Gastroesophageal sphincter (tissue), 4 donors: ENCODE measurements at regions not wholly inside any gene's neighbourhood (a gene's known extent, or its start where the extent isn't known, plus 50 kb on each side); places are given as distances from the start of the nearest gene placed in this dataset.

Experiments used
- ATAC-seq: fragments of 150-250 bp; one replicate; pipeline ENCODE4 v1.9.1; 2016; ENCODE audit warnings: mild to moderate bottlenecking, moderate library complexity
- H3K27ac ChIP-seq, 4 donors: fragments of 200-600 bp; sonication (generic) in 3 of 4; 1 replicate in 3 of 4; 2 replicates in 1 of 4; pipeline ENCODE4 v1.5.1; 2016 to 2019
- H3K27me3 ChIP-seq: fragments of 200-600 bp; sonication (generic); one replicate; pipeline ENCODE4 v1.5.1; 2019
- H3K36me3 ChIP-seq, 2 donors: fragments of 200-600 bp; sonication (generic); one replicate each; pipeline ENCODE4 v1.5.1; 2019; ENCODE audit warnings: control low read depth in 1 of 2
- H3K4me1 ChIP-seq, 3 donors: fragments of 200-600 bp; sonication (generic); 1 replicate in 2 of 3; 2 replicates in 1 of 3; pipeline ENCODE4 v1.5.1; 2016 to 2019; ENCODE audit warnings: control low read depth in 2 of 3
- H3K4me3 ChIP-seq, 2 donors: fragments of 200-600 bp; sonication (generic); one replicate each; pipeline ENCODE4 v1.5.1; 2019; ENCODE audit warnings: mild to moderate bottlenecking in 1 of 2, moderate library complexity in 1 of 2
- H3K9me3 ChIP-seq, 3 donors: fragments of 200-600 bp; sonication (generic); one replicate each; pipeline ENCODE4 v1.5.1; 2017 to 2019; ENCODE audit warnings: control low read depth in 2 of 3
- CTCF ChIP-seq, 4 experiments: fragments of 200-600 bp in 2 of 4; fragments of 450-650 bp in 2 of 4; sonication (generic) in 1 of 4; IDR thresholded peaks; one replicate each; pipeline ENCODE4 v1.5.1; 2017 to 2019; ENCODE audit warnings: antibody characterized with exemption in 4 of 4, mild to moderate bottlenecking in 2 of 4, moderate library complexity in 2 of 4
- EP300 ChIP-seq: sonication (generic); formaldehyde crosslinking; IDR thresholded peaks from one replicate; pipeline ENCODE4 v1.6.1; 2017; ENCODE audit warnings: antibody characterized with exemption, mild to moderate bottlenecking
- POLR2A ChIP-seq, 2 donors: fragments of 450-650 bp; IDR thresholded peaks; one replicate each; pipeline ENCODE4 v1.6.1; 2017; ENCODE audit warnings: antibody characterized with exemption in 2 of 2, mild to moderate bottlenecking in 2 of 2, moderate library complexity in 1 of 2
- POLR2AphosphoS5 ChIP-seq: sonication (generic); formaldehyde crosslinking; IDR thresholded peaks from one replicate; pipeline ENCODE4 v1.6.1; 2017; ENCODE audit warnings: antibody characterized with exemption
- WGBS, 2 donors: methylation state at CpG; one replicate each; pipeline ENCODE4 v1.1.5; 2018; ENCODE audit warnings: low coverage in 1 of 2; 5-methylcytosine and 5-hydroxymethylcytosine counted together

DNA sequence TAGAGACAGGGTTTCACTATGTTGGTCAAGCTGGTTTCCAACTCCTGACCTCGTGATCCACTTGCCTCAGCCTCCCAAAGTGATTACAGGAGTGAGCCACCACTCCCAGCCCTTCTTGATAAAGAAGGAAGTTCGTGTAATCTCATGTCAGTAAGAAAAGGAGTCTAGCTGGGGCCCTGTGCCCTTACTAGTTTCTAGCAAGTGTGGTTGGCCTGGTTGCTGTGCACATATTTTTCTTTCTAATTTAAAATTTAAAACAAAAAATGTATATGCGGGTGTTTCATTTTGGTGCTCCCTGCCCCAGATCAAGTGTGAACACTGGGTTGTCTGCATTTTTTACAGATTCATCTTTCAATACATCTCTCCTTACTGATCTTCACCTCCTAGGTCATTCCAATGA is 770.8 kb upstream of the TENM4 start:
- no peak overlapping the region for H3K4me3 ChIP-seq
- no peak overlapping the region for H3K27ac ChIP-seq
- TF ChIP-seq EP300 (no peak), POLR2AphosphoS5 (no peak)
- no peaks in the 10 kb centered on the region for H3K36me3 ChIP-seq
- no peak for ATAC-seq
- H3K4me1 ChIP-seq = no peaks in the 10 kb centered on the region
- no peaks in the 10 kb centered on the region for H3K9me3 ChIP-seq
- WGBS, 2 donors = 51 to 56% methylated on average over 3 of the region's 3 CpGs
- peaks cover 7% of the 10 kb centered on the region for H3K27me3 ChIP-seq

DNA sequence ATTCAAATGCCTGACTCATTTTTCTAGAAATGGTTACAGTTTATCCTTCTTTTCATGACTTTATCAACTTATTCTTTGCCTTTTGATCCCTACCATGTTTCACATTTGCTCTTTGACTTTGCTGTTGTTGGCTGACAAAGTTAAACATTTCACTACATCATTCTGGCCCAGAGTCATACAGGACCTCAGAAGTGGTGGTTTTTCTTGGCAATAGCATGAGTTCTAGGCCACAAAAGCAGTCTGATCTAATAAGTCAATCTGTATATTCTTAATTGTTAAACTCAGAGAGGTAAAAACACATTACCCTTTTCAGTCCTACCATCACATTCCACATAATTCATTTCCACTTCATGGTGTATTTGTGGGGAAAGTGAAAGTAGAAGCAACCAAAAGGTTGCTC is 763.2 kb upstream of the TENM4 start:
- no peak for TF ChIP-seq POLR2AphosphoS5
- no peak for TF ChIP-seq POLR2A (IDR thresholded peaks at IDR 0.05)
- TF ChIP-seq EP300 = no peak
- no peak for TF ChIP-seq CTCF (IDR thresholded peaks at IDR 0.05)
- ATAC-seq = no peak
- Histone ChIP-seq H3K4me1 (no peaks in the 10 kb centered on the region), H3K9me3 (no peaks in the 10 kb centered on the region), H3K27me3 (no peaks in the 10 kb centered on the region), H3K36me3 (no peaks in the 10 kb centered on the region), H3K4me3 (no peak overlapping the region), H3K27ac (no peak overlapping the region)

GRCh38 chr11:80196932-80197554 is 756.2 kb upstream of the TENM4 start:
- no peak overlapping the region for H3K27ac ChIP-seq
- no peak for ATAC-seq
- WGBS, 2 donors = 75 to 94% methylated on average over 4 of the region's 4 CpGs
- H3K36me3 ChIP-seq = no peaks in the 10 kb centered on the region
- H3K9me3 ChIP-seq = no peaks in the 10 kb centered on the region
- no peak for TF ChIP-seq POLR2A (IDR thresholded peaks at IDR 0.05)
- TF ChIP-seq POLR2AphosphoS5 = no peak
- no peak for TF ChIP-seq EP300
- no peak overlapping the region for H3K4me3 ChIP-seq
- H3K27me3 ChIP-seq = no peaks in the 10 kb centered on the region
- no peaks in the 10 kb centered on the region for H3K4me1 ChIP-seq

GRCh38 chr11:80196041-80196440 is 755.2 kb upstream of the TENM4 start:
- Histone ChIP-seq H3K4me3 (no peak overlapping the region), H3K27ac (no peak overlapping the region), H3K9me3 (no peaks in the 10 kb centered on the region), H3K4me1 (no peaks in the 10 kb centered on the region), H3K36me3 (no peaks in the 10 kb centered on the region), H3K27me3 (no peaks in the 10 kb centered on the region)
- ATAC-seq = no peak
- no peak for TF ChIP-seq POLR2AphosphoS5
- no peak for TF ChIP-seq POLR2A (IDR thresholded peaks at IDR 0.05)
- TF ChIP-seq EP300 = no peak
- no peak for TF ChIP-seq CTCF (IDR thresholded peaks at IDR 0.05)

DNA sequence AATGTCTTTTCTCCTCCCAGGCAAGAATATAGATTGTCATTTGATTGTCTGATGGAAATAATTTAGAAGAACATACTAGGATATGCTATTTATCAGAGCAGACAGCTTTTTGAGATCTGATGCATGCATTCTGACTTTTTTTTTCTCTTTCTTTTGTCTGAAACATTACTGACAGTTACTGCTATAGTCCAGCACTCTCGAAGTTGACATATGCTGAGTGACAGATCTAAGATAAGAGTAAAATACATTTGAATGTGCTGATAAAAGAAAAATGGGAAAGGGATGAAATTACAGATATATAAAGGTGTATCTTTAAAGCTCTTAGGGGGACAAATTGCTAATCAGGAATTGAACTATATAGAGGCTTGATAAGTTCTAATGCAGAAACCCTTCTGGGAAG is 753.8 kb upstream of the TENM4 start:
- TF ChIP-seq EP300 (no peak), POLR2A (IDR thresholded peaks at IDR 0.05) (no peak), CTCF (IDR thresholded peaks at IDR 0.05) (no peak), POLR2AphosphoS5 (no peak)
- no peaks in the 10 kb centered on the region for H3K27me3 ChIP-seq
- H3K27ac ChIP-seq = no peak overlapping the region
- no peaks in the 10 kb centered on the region for H3K4me1 ChIP-seq
- H3K9me3 ChIP-seq = no peaks in the 10 kb centered on the region
- H3K4me3 ChIP-seq = no peak overlapping the region
- 38% methylated on average over 1 of the region's 1 CpG; no CpG with 5 or more reads in 1 of the 2 donors for WGBS, 2 donors
- no peaks in the 10 kb centered on the region for H3K36me3 ChIP-seq
- no peak for ATAC-seq

DNA sequence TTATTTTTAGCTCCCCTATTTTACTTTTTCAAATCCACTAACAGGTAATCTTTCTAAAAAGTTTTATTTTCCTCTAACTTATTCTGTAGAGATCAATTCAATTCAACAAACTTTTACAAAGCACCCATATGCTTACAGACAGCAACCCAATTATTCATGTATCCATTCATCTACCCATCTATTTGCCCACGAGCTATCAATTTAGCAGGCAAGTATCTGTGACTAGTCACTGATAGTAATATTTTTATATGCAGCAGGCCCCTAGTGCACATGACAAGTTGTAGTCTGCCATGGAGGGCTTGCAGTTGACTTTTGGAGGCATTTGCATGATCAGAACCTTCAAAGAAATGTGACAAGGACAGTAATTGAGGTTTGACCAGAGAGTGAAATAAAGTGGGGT is 753.2 kb upstream of the TENM4 start:
- 55% methylated on average over 1 of the region's 1 CpG; no CpG with 5 or more reads in 1 of the 2 donors for WGBS, 2 donors
- Histone ChIP-seq H3K4me1 (no peaks in the 10 kb centered on the region), H3K27ac (no peak overlapping the region), H3K4me3 (no peak overlapping the region), H3K36me3 (no peaks in the 10 kb centered on the region), H3K9me3 (no peaks in the 10 kb centered on the region), H3K27me3 (no peaks in the 10 kb centered on the region)
- ATAC-seq = no peak
- TF ChIP-seq POLR2A (IDR thresholded peaks at IDR 0.05) (no peak), EP300 (no peak), POLR2AphosphoS5 (no peak), CTCF (IDR thresholded peaks at IDR 0.05) (no peak)
